SK-N-SH (cell line): ENCODE measurements at regions not wholly inside any gene's neighbourhood (a gene's known extent, or its start where the extent isn't known, plus 50 kb on each side); places are given as distances from the start of the nearest gene placed in this dataset.

Source experiments
- CTCF ChIA-PET: fragments of 300-600, 350-600 bp; formaldehyde crosslinking; extraction: SDS; loops from one replicate; lab custom pipeline; 2021; lab: Yijun Ruan, JAX
- POLR2A ChIA-PET: fragments of 350-600 bp; sonication (Branson Sonifier 250); formaldehyde crosslinking; extraction: SDS; loops from one replicate; lab custom pipeline; 2020; ENCODE audit warnings: antibody characterized with exemption, inconsistent platforms; lab: Yijun Ruan, JAX
- DNase-seq: peaks from one replicate; pipeline ENCODE4 v3.0.0; 2012
- H2AFZ ChIP-seq: fragments of 200-600 bp; sonication (generic); 2 replicates; pipeline ENCODE4 v1.8.1; 2016; ENCODE audit warnings: antibody characterized with exemption, mild to moderate bottlenecking, low read depth
- H3F3A ChIP-seq: fragments of 200-600 bp; sonication (generic); replicated peaks from 2 replicates; pipeline ENCODE3; 2016; ENCODE audit warnings: antibody characterized with exemption, mild to moderate bottlenecking; ENCODE audit not compliant: insufficient read depth
- H3K27ac ChIP-seq, 2 experiments: fragments of 200-500 bp in 1 of 2; fragments of 200-600 bp in 1 of 2; sonication (Bioruptor generic) in 1 of 2; sonication (generic), shearing (Covaris generic) in 1 of 2; 2 replicates each; pipeline versions ENCODE4 v1.5.1 to v1.6.1; 2014 to 2016; ENCODE audit warnings: low read depth in 2 of 2, inconsistent platforms in 1 of 2, low read length in 1 of 2, mild to moderate bottlenecking in 1 of 2, mixed read lengths in 1 of 2
- H3K27me3 ChIP-seq: fragments of 200-600 bp; sonication (generic), shearing (Covaris generic); 2 replicates; pipeline ENCODE4 v1.6.1; 2016; ENCODE audit warnings: mixed run types; ENCODE audit not compliant: insufficient read depth
- H3K36me3 ChIP-seq, 2 experiments: fragments of 200-500 bp in 1 of 2; fragments of 200-600 bp in 1 of 2; sonication (Bioruptor generic) in 1 of 2; sonication (generic) in 1 of 2; replicated peaks in 1 of 2; 2 replicates each; pipeline versions ENCODE3 to v1.5.1; 2014 to 2016; ENCODE audit warnings: low read length in 1 of 2, mild to moderate bottlenecking in 1 of 2; ENCODE audit not compliant: insufficient read depth in 2 of 2, control insufficient read depth in 1 of 2
- H3K4me1 ChIP-seq, 2 experiments: fragments of 200-500 bp in 1 of 2; fragments of 200-600 bp in 1 of 2; sonication (Bioruptor generic) in 1 of 2; sonication (generic), shearing (Covaris generic) in 1 of 2; 2 replicates each; pipeline versions ENCODE4 v1.5.1 to v1.6.1; 2014 to 2016; ENCODE audit warnings: low read depth in 1 of 2, low read length in 1 of 2, mixed run types in 1 of 2; ENCODE audit not compliant: insufficient read depth in 2 of 2, control insufficient read depth in 1 of 2
- H3K4me2 ChIP-seq: fragments of 200-600 bp; sonication (generic), shearing (Covaris generic); 2 replicates; pipeline ENCODE4 v1.6.1; 2017; ENCODE audit warnings: mixed run types
- H3K4me3 ChIP-seq, 2 experiments: fragments of 200-500 bp in 1 of 2; fragments of 200-600 bp in 1 of 2; sonication (Bioruptor generic) in 1 of 2; sonication (generic), shearing (Covaris generic) in 1 of 2; 2 replicates each; pipeline versions ENCODE4 v1.5.1 to v1.8.1; 2014 to 2016; ENCODE audit warnings: low read depth in 2 of 2, inconsistent platforms in 1 of 2, low read length in 1 of 2, mild to moderate bottlenecking in 1 of 2, mixed read lengths in 1 of 2, moderate library complexity in 1 of 2
- H3K79me2 ChIP-seq: fragments of 200-600 bp; sonication (generic); 2 replicates; pipeline ENCODE4 v1.8.1; 2017; ENCODE audit warnings: mild to moderate bottlenecking; ENCODE audit not compliant: insufficient read depth
- H3K9ac ChIP-seq: fragments of 200-600 bp; sonication (generic); 2 replicates; pipeline ENCODE4 v1.6.1; 2017; ENCODE audit warnings: mixed run types
- H3K9me2 ChIP-seq: fragments of 200-600 bp; sonication (generic); 2 replicates; pipeline ENCODE4 v1.6.1; 2017; ENCODE audit warnings: mixed run types
- H3K9me3 ChIP-seq: fragments of 200-600 bp; sonication (generic); 2 replicates; pipeline ENCODE4 v1.6.1; 2017; ENCODE audit warnings: mixed run types, mild to moderate bottlenecking, moderate library complexity
- H4K20me1 ChIP-seq: fragments of 200-600 bp; sonication (generic); 2 replicates; pipeline ENCODE4 v1.6.1; 2017; ENCODE audit warnings: mild to moderate bottlenecking, mixed run types; ENCODE audit not compliant: insufficient read depth
- EZH2phosphoT487 ChIP-seq: fragments of 200-600 bp; sonication (generic); IDR thresholded peaks from 2 replicates; pipeline ENCODE4 v1.6.1; 2017; ENCODE audit warnings: low read depth, mixed run types, mild to moderate bottlenecking, antibody characterized with exemption, moderate library complexity, borderline replicate concordance
- FOXJ3 ChIP-seq: sonication (generic); formaldehyde crosslinking; IDR thresholded peaks from 2 replicates; pipeline ENCODE4 v1.5.1; 2020; ENCODE audit warnings: mild to moderate bottlenecking, missing genetic modification reagents
- MXI1 ChIP-seq: IDR thresholded peaks from 2 replicates; pipeline ENCODE4 v1.6.1; 2012; ENCODE audit warnings: mild to moderate bottlenecking, low read depth, low read length, improper control_type of control experiment
- NFIC ChIP-seq: IDR thresholded peaks from 2 replicates; pipeline ENCODE4 v1.4.0; 2012; ENCODE audit warnings: borderline replicate concordance
- TAF1 ChIP-seq: IDR thresholded peaks from 2 replicates; pipeline ENCODE4 v1.6.1; 2012; ENCODE audit warnings: low read depth, mild to moderate bottlenecking, low read length, moderate library complexity, borderline replicate concordance
- TCF12 ChIP-seq: IDR thresholded peaks from 2 replicates; pipeline ENCODE4 v1.4.0; 2012
- TEAD4 ChIP-seq: IDR thresholded peaks from 2 replicates; pipeline ENCODE4 v1.4.0; 2012; ENCODE audit warnings: mild to moderate bottlenecking, borderline replicate concordance; ENCODE audit not compliant: insufficient read depth
- USF1 ChIP-seq: IDR thresholded peaks from 2 replicates; pipeline ENCODE4 v1.4.0; 2012; ENCODE audit warnings: low read depth, borderline replicate concordance
- YY1 ChIP-seq: IDR thresholded peaks from 2 replicates; pipeline ENCODE4 v1.4.0; 2012; ENCODE audit warnings: low read depth, mild to moderate bottlenecking
- WGBS: methylation state at CpG from one replicate; pipeline ENCODE4 v1.1.6; 2017; ENCODE audit warnings: low lambda C conversion rate; 5-methylcytosine and 5-hydroxymethylcytosine counted together
- TF ChIP-seq, protein P1 (sequence below): IDR thresholded peaks from 2 replicates; pipeline ENCODE4 v1.4.0; 2012; ENCODE audit warnings: low read depth
- TF ChIP-seq, protein P2 (sequence below): fragments of 150-350 bp; IDR thresholded peaks from 2 replicates; pipeline ENCODE4 v1.6.1; 2017; ENCODE audit warnings: antibody characterized with exemption, low read length, low read depth, borderline replicate concordance
- TF ChIP-seq, protein P3 (sequence below): fragments of 150-350 bp; IDR thresholded peaks from 2 replicates; pipeline ENCODE4 v1.6.1; 2016; ENCODE audit warnings: mild to moderate bottlenecking, low read depth, low read length

DNA sequence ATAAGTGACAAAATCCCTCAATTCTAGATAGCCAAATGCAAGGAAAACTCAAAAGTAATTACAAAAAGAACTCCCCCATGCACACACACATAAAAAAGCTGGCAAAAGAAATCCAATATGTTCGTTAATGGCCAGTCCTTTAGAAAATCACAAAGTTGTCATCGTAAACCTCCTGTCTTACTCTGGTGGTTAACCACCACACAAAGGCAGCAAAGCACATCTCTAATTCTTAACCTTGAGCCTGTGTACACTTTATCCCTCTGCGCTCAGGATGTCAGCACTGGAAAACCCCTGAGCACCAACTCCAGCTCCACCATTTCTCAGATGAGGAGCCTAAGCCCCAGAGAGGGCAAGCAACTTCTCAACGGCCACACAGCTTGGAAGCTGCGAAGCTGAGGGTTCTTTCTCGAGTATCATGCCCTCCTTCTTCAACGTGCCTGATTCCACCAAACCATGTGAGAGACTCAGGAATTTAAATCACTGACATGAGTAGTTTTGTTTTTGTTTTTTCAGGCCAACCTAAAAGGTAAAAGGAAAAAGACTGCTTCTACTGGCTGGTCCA is 72.5 kb downstream of the C16orf95 start:
- Histone ChIP-seq H3K4me1 (no peaks in the 10 kb centered on the region; a peak in 1 of 4 replicates), H3F3A (no peaks in the 10 kb centered on the region), H3K9me3 (no peaks in the 10 kb centered on the region), H3K4me2 (no peak overlapping the region), H3K27ac (no peak overlapping the region), H4K20me1 (no peaks in the 10 kb centered on the region), H3K36me3 (no peaks in the 10 kb centered on the region), H3K4me3 (no peak overlapping the region), H2AFZ (no peak overlapping the region), H3K79me2 (no peaks in the 10 kb centered on the region), H3K27me3 (peaks cover 82% of the 10 kb centered on the region), H3K9ac (no peak overlapping the region), H3K9me2 (no peaks in the 10 kb centered on the region)
- TF ChIP-seq, protein P1, sequence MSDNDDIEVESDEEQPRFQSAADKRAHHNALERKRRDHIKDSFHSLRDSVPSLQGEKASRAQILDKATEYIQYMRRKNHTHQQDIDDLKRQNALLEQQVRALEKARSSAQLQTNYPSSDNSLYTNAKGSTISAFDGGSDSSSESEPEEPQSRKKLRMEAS, result no peak
- TF ChIP-seq TCF12 (no peak), NFIC (no peak), FOXJ3 (CRISPR knock-in tag) (no peak), TAF1 (no peak), TEAD4 (no peak), EZH2phosphoT487 (no peak)
- no peak for DNase-seq
- ChIA-PET POLR2A (no interaction called here), CTCF (interaction anchor here (1.0 kb wide), 1 partner anchor 34 kb away, joined by 3 read pairs; no protein-coding TSS in a partner anchor)
- WGBS, result 27% methylated on average over 7 of the region's 7 CpGs

DNA sequence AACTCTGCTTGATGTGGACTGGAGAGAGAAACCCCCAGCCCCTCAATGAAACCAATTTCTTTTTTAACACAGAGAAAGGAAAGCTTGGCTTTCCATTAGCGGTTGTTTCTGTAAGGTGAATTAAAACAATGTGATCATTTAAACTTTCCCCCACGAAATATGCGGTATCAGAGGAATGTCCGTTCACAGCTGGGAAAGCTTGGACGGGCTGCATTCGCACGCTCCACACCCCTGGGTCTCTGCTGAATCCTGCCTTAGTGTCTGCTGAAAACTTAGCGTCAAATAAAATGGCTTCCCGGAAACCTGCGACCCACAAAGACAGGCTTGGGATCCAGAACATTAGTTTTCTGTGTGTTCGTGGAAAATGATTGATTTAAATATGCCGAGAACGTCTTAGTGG is 71.7 kb downstream of the C16orf95 start:
- H3K27ac ChIP-seq, result no peak overlapping the region
- H3F3A ChIP-seq, result no peaks in the 10 kb centered on the region
- H3K4me1 ChIP-seq, result no peaks in the 10 kb centered on the region; a peak in 1 of 4 replicates
- no peaks in the 10 kb centered on the region for H3K79me2 ChIP-seq
- peaks cover 77% of the 10 kb centered on the region for H3K27me3 ChIP-seq
- DNase-seq, result no peak
- POLR2A ChIA-PET, result no interaction called here
- CTCF ChIA-PET, result interaction anchor here (0.7 to 1.1 kb wide), 3 partner anchors 11 to 43 kb away, joined by 3 read pairs; no protein-coding TSS in a partner anchor
- H3K4me3 ChIP-seq, result no peak overlapping the region
- H3K9me2 ChIP-seq, result no peaks in the 10 kb centered on the region
- H3K9ac ChIP-seq, result no peak overlapping the region
- H3K36me3 ChIP-seq, result no peaks in the 10 kb centered on the region
- no peak for TF ChIP-seq MXI1
- TF ChIP-seq TEAD4, result no peak
- TF ChIP-seq USF1, result no peak
- TF ChIP-seq, protein P2, sequence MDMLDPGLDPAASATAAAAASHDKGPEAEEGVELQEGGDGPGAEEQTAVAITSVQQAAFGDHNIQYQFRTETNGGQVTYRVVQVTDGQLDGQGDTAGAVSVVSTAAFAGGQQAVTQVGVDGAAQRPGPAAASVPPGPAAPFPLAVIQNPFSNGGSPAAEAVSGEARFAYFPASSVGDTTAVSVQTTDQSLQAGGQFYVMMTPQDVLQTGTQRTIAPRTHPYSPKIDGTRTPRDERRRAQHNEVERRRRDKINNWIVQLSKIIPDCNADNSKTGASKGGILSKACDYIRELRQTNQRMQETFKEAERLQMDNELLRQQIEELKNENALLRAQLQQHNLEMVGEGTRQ, result no peak
- TF ChIP-seq TAF1, result no peak
- TF ChIP-seq YY1, result no peak
- TF ChIP-seq NFIC, result no peak
- TF ChIP-seq, protein P3, sequence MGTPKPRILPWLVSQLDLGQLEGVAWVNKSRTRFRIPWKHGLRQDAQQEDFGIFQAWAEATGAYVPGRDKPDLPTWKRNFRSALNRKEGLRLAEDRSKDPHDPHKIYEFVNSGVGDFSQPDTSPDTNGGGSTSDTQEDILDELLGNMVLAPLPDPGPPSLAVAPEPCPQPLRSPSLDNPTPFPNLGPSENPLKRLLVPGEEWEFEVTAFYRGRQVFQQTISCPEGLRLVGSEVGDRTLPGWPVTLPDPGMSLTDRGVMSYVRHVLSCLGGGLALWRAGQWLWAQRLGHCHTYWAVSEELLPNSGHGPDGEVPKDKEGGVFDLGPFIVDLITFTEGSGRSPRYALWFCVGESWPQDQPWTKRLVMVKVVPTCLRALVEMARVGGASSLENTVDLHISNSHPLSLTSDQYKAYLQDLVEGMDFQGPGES, result no peak
- TF ChIP-seq, all 33 proteins: peak for 0
- Histone ChIP-seq H2AFZ (no peak overlapping the region), H3K9me3 (no peaks in the 10 kb centered on the region), H3K4me2 (no peak overlapping the region), H4K20me1 (no peaks in the 10 kb centered on the region)
- WGBS, result 85% methylated on average over 13 of the region's 13 CpGs
